PC-3 (cell line): ENCODE measurements at regions not wholly inside any gene's neighbourhood (a gene's known extent, or its start where the extent isn't known, plus 50 kb on each side); places are given as distances from the start of the nearest gene placed in this dataset.
A peak's percentile ranks its signal among the peaks of the same experiment; 100 is the strongest.

ENCODE experiments used
- ATAC-seq: fragments of 200-7000 bp; cut with Tn5 transposase; 2 replicates; pipeline ENCODE4 v1.9.1; 2020; ENCODE audit warnings: mild to moderate bottlenecking, moderate library complexity
- BruUV-seq: library from RNA; stranded (reverse); fragments of 400-500 nt; replicated peaks from 2 replicates; lab custom pipeline; 2021; lab: Mats Ljungman, UMichigan
- CTCF ChIA-PET: fragments of 300-600 bp; sonication (Branson Sonifier 250); formaldehyde crosslinking; loops from one replicate; lab custom pipeline; 2022; ENCODE audit warnings: antibody characterized with exemption; lab: Charles Lee
- POLR2A ChIA-PET: fragments of 300-600 bp; sonication (Branson Sonifier 250); formaldehyde crosslinking; loops from one replicate; lab custom pipeline; 2022; ENCODE audit warnings: antibody characterized with exemption; ENCODE audit not compliant: unreplicated experiment; lab: Charles Lee
- DNase-seq: peaks from one replicate; pipeline ENCODE4 v3.0.0-alpha.2; 2015
- H2AFZ ChIP-seq: fragments of 300-600 bp; sonication (generic); 2 replicates; pipeline ENCODE4 v1.6.0; 2016; ENCODE audit warnings: antibody characterized with exemption, low read length
- H3F3A ChIP-seq: fragments of 300-600 bp; sonication (generic); one replicate; pipeline ENCODE4 v1.6.0; 2017; ENCODE audit warnings: antibody characterized with exemption, low read length, control low read depth, mild to moderate bottlenecking; ENCODE audit not compliant: unreplicated experiment
- H3K27ac ChIP-seq: fragments of 300-600 bp; sonication (generic); 2 replicates; pipeline ENCODE4 v1.5.1; 2016; ENCODE audit warnings: mild to moderate bottlenecking, low read length
- H3K27me3 ChIP-seq: fragments of 300-600 bp; sonication (generic); 2 replicates; pipeline ENCODE4 v1.6.1; 2016; ENCODE audit warnings: low read length, mixed read lengths
- H3K36me3 ChIP-seq: fragments of 300-600 bp; sonication (generic); 2 replicates; pipeline ENCODE4 v1.6.1; 2016; ENCODE audit warnings: low read depth, mixed run types, low read length, mixed read lengths
- H3K4me1 ChIP-seq: fragments of 300-600 bp; sonication (generic); 2 replicates; pipeline ENCODE4 v1.5.1; 2016; ENCODE audit warnings: low read length; ENCODE audit not compliant: insufficient read depth
- H3K4me2 ChIP-seq: fragments of 300-600 bp; sonication (generic); 2 replicates; pipeline ENCODE4 v1.6.0; 2016; ENCODE audit warnings: low read length
- H3K4me3 ChIP-seq: fragments of 300-600 bp; sonication (generic); 2 replicates; pipeline ENCODE4 v1.5.1; 2016; ENCODE audit warnings: mild to moderate bottlenecking, low read length, mixed read lengths
- H3K79me2 ChIP-seq: fragments of 300-600 bp; sonication (generic); 2 replicates; pipeline ENCODE4 v1.6.1; 2017; ENCODE audit warnings: low read length, mixed read lengths
- H3K9ac ChIP-seq: fragments of 300-600 bp; sonication (generic); 2 replicates; pipeline ENCODE4 v1.6.0; 2016; ENCODE audit warnings: mild to moderate bottlenecking, low read length
- H3K9me2 ChIP-seq: fragments of 300-600 bp; sonication (generic); replicated peaks from 2 replicates; pipeline ENCODE4 v1.6.1; 2016; ENCODE audit warnings: mixed run types, low read length, mixed read lengths
- H3K9me3 ChIP-seq: fragments of 300-600 bp; sonication (generic); 2 replicates; pipeline ENCODE4 v1.6.1; 2016; ENCODE audit warnings: low read length, mixed read lengths
- H4K20me1 ChIP-seq: fragments of 300-600 bp; sonication (generic); 2 replicates; pipeline ENCODE4 v1.6.1; 2016; ENCODE audit warnings: low read length, mixed read lengths
- CTCF ChIP-seq: fragments of 300-600 bp; sonication (generic); conservative IDR thresholded peaks from 2 replicates; pipeline ENCODE4 v1.5.1; 2017; ENCODE audit warnings: antibody characterized with exemption, low read depth, mild to moderate bottlenecking, low read length
- EZH2 ChIP-seq: fragments of 300-600 bp; sonication (generic); IDR thresholded peaks from one replicate; pipeline ENCODE4 v1.6.1; 2017; ENCODE audit warnings: antibody characterized with exemption, mild to moderate bottlenecking, low read length; ENCODE audit not compliant: unreplicated experiment
- EZH2phosphoT487 ChIP-seq: fragments of 300-600 bp; sonication (generic); IDR thresholded peaks from 2 replicates; pipeline ENCODE4 v1.6.1; 2018; ENCODE audit warnings: mild to moderate bottlenecking, antibody characterized with exemption, low read length, borderline replicate concordance
- intact Hi-C: fragments of 100-400 bp; cut with micrococcal nuclease; formaldehyde crosslinking; loops from 2 replicates; pipeline ENCODE4 v1.9.0; 2023

GRCh38 chr2:7812231-7812995, 869.4 kb upstream of the ID2 start:
- DNase-seq (peak; percentile 88), ATAC-seq (peak; percentile 91)
- peaks cover 35% of the 10 kb centered on the region for H3K4me1 ChIP-seq
- BruUV-seq = no TSS peak
- POLR2A ChIA-PET = no interaction called here
- H3K27ac ChIP-seq = peak overlapping the region; percentile 94
- no peaks in the 10 kb centered on the region for H3K36me3 ChIP-seq
- peaks cover 18% of the 10 kb centered on the region for H3F3A ChIP-seq
- H3K4me3 ChIP-seq = peak overlapping the region; percentile 3; the same call in 1 of the 2 replicates
- peak overlapping the region; percentile 8; the same call in 1 of the 2 replicates for H2AFZ ChIP-seq
- H3K4me2 ChIP-seq = peak overlapping the region; percentile 63
- TF ChIP-seq CTCF (no peak), EZH2 (no peak), EZH2phosphoT487 (no peak)
- intact Hi-C loops = loop anchor here (5.0 to 10.0 kb wide), 3 partner anchors 65 to 870 kb away; partner anchors contain the start of gene ID2
- H3K9me3 ChIP-seq = no peaks in the 10 kb centered on the region
- H3K27me3 ChIP-seq = no peaks in the 10 kb centered on the region
- peak overlapping the region; percentile 50 for H3K9ac ChIP-seq
- H3K9me2 ChIP-seq = no peaks in the 10 kb centered on the region
- no peaks in the 10 kb centered on the region for H4K20me1 ChIP-seq
- CTCF ChIA-PET = no interaction called here
- no peaks in the 10 kb centered on the region for H3K79me2 ChIP-seq

- ATAC-seq (no peak), DNase-seq (peak; percentile 24)
- peaks cover 18% of the 10 kb centered on the region for H3F3A ChIP-seq
- intact Hi-C loops = loop anchor here (5.0 to 10.0 kb wide), 3 partner anchors 66 to 869 kb away; partner anchors contain the start of gene ID2
- peaks cover 35% of the 10 kb centered on the region for H3K4me1 ChIP-seq
- TF ChIP-seq EZH2 (no peak), EZH2phosphoT487 (no peak), CTCF (no peak)
- H4K20me1 ChIP-seq = no peaks in the 10 kb centered on the region
- ChIA-PET POLR2A (no interaction called here), CTCF (interaction anchor here (0.7 kb wide), 1 partner anchor 386 kb away, joined by 4 read pairs; no protein-coding TSS in a partner anchor)
- H3K79me2 ChIP-seq = no peaks in the 10 kb centered on the region
- no peak overlapping the region for H3K4me3 ChIP-seq
- peak overlapping the region; percentile 50; the same call in 1 of the 2 replicates for H3K9ac ChIP-seq
- H2AFZ ChIP-seq = no peak overlapping the region
- no peaks in the 10 kb centered on the region for H3K36me3 ChIP-seq
- H3K4me2 ChIP-seq = peak overlapping the region; percentile 46
- no peaks in the 10 kb centered on the region for H3K9me2 ChIP-seq
- H3K9me3 ChIP-seq = no peaks in the 10 kb centered on the region
- no peaks in the 10 kb centered on the region for H3K27me3 ChIP-seq
- peak overlapping the region; percentile 94 for H3K27ac ChIP-seq
- no TSS peak for BruUV-seq
These were observed 868.1 kb upstream of the ID2 start for GRCh38 chr2:7813541-7814292.
